Gastrocnemius medialis (tissue), 4 donors: ENCODE measurements at regions not wholly inside any gene's neighbourhood (a gene's known extent, or its start where the extent isn't known, plus 50 kb on each side); places are given as distances from the start of the nearest gene placed in this dataset.
A peak's percentile ranks its signal among the peaks of the same experiment; 100 is the strongest.

Source experiments
- ATAC-seq, 2 donors: fragments of 150-250 bp; one replicate each; pipeline ENCODE4 v1.9.1; 2016
- DNase-seq, 2 donors: peaks; one replicate each; pipeline ENCODE4 v3.0.0-alpha.2; 2019
- H3K27ac ChIP-seq, 4 donors: fragments of 200-600 bp; sonication (generic); 1 replicate in 1 of 4; 2 replicates in 3 of 4; pipeline ENCODE4 v1.5.1; 2016 to 2018; ENCODE audit warnings: mild to moderate bottlenecking in 2 of 4, moderate library complexity in 1 of 4
- H3K27me3 ChIP-seq, 3 donors: fragments of 200-600 bp; sonication (generic) in 2 of 3; 1 replicate in 1 of 3; 2 replicates in 2 of 3; pipeline versions ENCODE4 v1.5.1 to v1.6.0; 2016 to 2019; ENCODE audit warnings: mild to moderate bottlenecking in 1 of 3, moderate library complexity in 1 of 3
- H3K36me3 ChIP-seq, 2 donors: fragments of 200-600 bp; sonication (generic) in 1 of 2; one replicate each; pipeline ENCODE4 v1.5.1; 2017 to 2018
- H3K4me1 ChIP-seq, 2 donors: fragments of 200-600 bp; sonication (generic) in 1 of 2; one replicate each; pipeline ENCODE4 v1.5.1; 2016 to 2017; ENCODE audit warnings: mild to moderate bottlenecking in 2 of 2
- H3K4me3 ChIP-seq, 4 donors: fragments of 200-600 bp; sonication (generic) in 3 of 4; 1 replicate in 1 of 4; 2 replicates in 3 of 4; pipeline ENCODE4 v1.5.1; 2016 to 2019; ENCODE audit warnings: mild to moderate bottlenecking in 2 of 4
- H3K9me3 ChIP-seq, 3 donors: fragments of 200-600 bp; sonication (generic) in 2 of 3; 1 replicate in 1 of 3; 2 replicates in 2 of 3; pipeline ENCODE4 v1.5.1; 2016 to 2019
- CTCF ChIP-seq, 5 experiments: fragments of 450-650 bp in 3 of 5; fragments of 200-600 bp in 2 of 5; sonication (generic) in 2 of 5; IDR thresholded peaks in 4 of 5; conservative IDR thresholded peaks in 1 of 5; 1 replicate in 4 of 5; 2 replicates in 1 of 5; pipeline ENCODE4 v1.5.1; 2016 to 2019; ENCODE audit warnings: antibody characterized with exemption in 5 of 5, mild to moderate bottlenecking in 3 of 5, moderate library complexity in 3 of 5
- POLR2A ChIP-seq, 2 donors: fragments of 450-650 bp; IDR thresholded peaks; one replicate each; pipeline ENCODE4 v1.6.1; 2017; ENCODE audit warnings: antibody characterized with exemption in 2 of 2, mild to moderate bottlenecking in 2 of 2, moderate library complexity in 2 of 2
- in situ Hi-C, 4 donors: fragments of 200-750 bp; cut with MboI; loops; one replicate each; pipeline versions ENCODE4 v1.15.0 to v1.8.0; 2017; ENCODE audit warnings: low sequenced_read_pairs in 4 of 4
- intact Hi-C: fragments of 100-400 bp; cut with DNase I; formaldehyde crosslinking; loops from one replicate; pipeline ENCODE4 v1.15.1; 2023; ENCODE audit warnings: low total_unique reads

GRCh38 chr4:124318292-124318691 lies 394.2 kb downstream of the ANKRD50 start:
- H3K4me1 ChIP-seq = peaks cover 0 to 6% of the 10 kb centered on the region in 2 donors
- H3K27ac ChIP-seq = no peak overlapping the region
- in situ Hi-C loops (no loop called here), intact Hi-C loops (no loop called here)
- no peaks in the 10 kb centered on the region for H3K36me3 ChIP-seq
- TF ChIP-seq CTCF (IDR thresholded peaks at IDR 0.05 in 4 of 5, conservative IDR thresholded peaks at IDR 0.05 in 1 of 5) (no peak), POLR2A (IDR thresholded peaks at IDR 0.05) (no peak)
- no peaks in the 10 kb centered on the region for H3K9me3 ChIP-seq
- ATAC-seq (no peak), DNase-seq (no peak)
- H3K27me3 ChIP-seq = no peaks in the 10 kb centered on the region
- H3K4me3 ChIP-seq = no peak overlapping the region

GRCh38 chr4:124321364-124321763 lies 391.2 kb downstream of the ANKRD50 start:
- Histone ChIP-seq H3K4me1 (peaks cover 0 to 6% of the 10 kb centered on the region in 2 donors), H3K36me3 (no peaks in the 10 kb centered on the region), H3K9me3 (no peaks in the 10 kb centered on the region), H3K27me3 (no peaks in the 10 kb centered on the region), H3K4me3 (no peak overlapping the region), H3K27ac (no peak overlapping the region)
- DNase-seq = no peak
- in situ Hi-C loops = no loop called here
- ATAC-seq = no peak
- intact Hi-C loops = loop anchor here (5.0 kb wide), 1 partner anchor 1219 kb away; no protein-coding TSS in a partner anchor
- TF ChIP-seq CTCF (IDR thresholded peaks at IDR 0.05 in 4 of 5, conservative IDR thresholded peaks at IDR 0.05 in 1 of 5) (no peak), POLR2A (IDR thresholded peaks at IDR 0.05) (no peak)

- H3K36me3 ChIP-seq = no peaks in the 10 kb centered on the region
- no peak for ATAC-seq
- in situ Hi-C loops (no loop called here), intact Hi-C loops (loop anchor here (5.0 kb wide), 1 partner anchor 1220 kb away; no protein-coding TSS in a partner anchor)
- peaks cover 0 to 6% of the 10 kb centered on the region in 2 donors for H3K4me1 ChIP-seq
- H3K9me3 ChIP-seq = no peaks in the 10 kb centered on the region
- no peaks in the 10 kb centered on the region for H3K27me3 ChIP-seq
- H3K27ac ChIP-seq = no peak overlapping the region
- peak; percentile 14 to 58 (median 35) for TF ChIP-seq CTCF (IDR thresholded peaks at IDR 0.05 in 4 of 5, conservative IDR thresholded peaks at IDR 0.05 in 1 of 5)
- TF ChIP-seq POLR2A (IDR thresholded peaks at IDR 0.05) = no peak
- no peak overlapping the region for H3K4me3 ChIP-seq
- DNase-seq = no peak
Observed at GRCh38 chr4:124322234-124323065, 390.1 kb downstream of the ANKRD50 start.

GRCh38 chr4:124325690-124326089 lies 386.8 kb downstream of the ANKRD50 start:
- peaks cover 0 to 6% of the 10 kb centered on the region in 2 donors for H3K4me1 ChIP-seq
- no peaks in the 10 kb centered on the region for H3K9me3 ChIP-seq
- no peaks in the 10 kb centered on the region for H3K27me3 ChIP-seq
- no peak overlapping the region for H3K27ac ChIP-seq
- in situ Hi-C loops (loop anchor here in 2 of 4 donors (25.0 kb wide), 1 partner anchor 912 kb away; no protein-coding TSS in a partner anchor), intact Hi-C loops (no loop called here)
- H3K36me3 ChIP-seq = no peaks in the 10 kb centered on the region
- DNase-seq (no peak), ATAC-seq (no peak)
- no peak overlapping the region for H3K4me3 ChIP-seq
- TF ChIP-seq POLR2A (IDR thresholded peaks at IDR 0.05) (no peak), CTCF (IDR thresholded peaks at IDR 0.05 in 4 of 5, conservative IDR thresholded peaks at IDR 0.05 in 1 of 5) (no peak)
